Panc1 (cell line): ENCODE measurements at regions not wholly inside any gene's neighbourhood (a gene's known extent, or its start where the extent isn't known, plus 50 kb on each side); places are given as distances from the start of the nearest gene placed in this dataset.

Experiments
- ATAC-seq: fragments of 200-7000 bp; cut with Tn5 transposase; 2 replicates; pipeline ENCODE4 v1.9.1; 2020; ENCODE audit warnings: mild to moderate bottlenecking, moderate library complexity
- BruUV-seq: library from RNA; stranded (reverse); fragments of 400-500 nt; replicated peaks from 2 replicates; lab custom pipeline; 2021; lab: Mats Ljungman, UMichigan
- CTCF ChIA-PET: fragments of 300-600 bp; sonication (Branson Sonifier 250); formaldehyde crosslinking; loops from one replicate; lab custom pipeline; 2022; ENCODE audit warnings: antibody characterized with exemption; lab: Charles Lee
- POLR2A ChIA-PET: fragments of 300-600 bp; sonication (Branson Sonifier 250); formaldehyde crosslinking; loops from one replicate; lab custom pipeline; 2022; ENCODE audit warnings: antibody characterized with exemption; lab: Charles Lee
- DNase-seq: peaks from one replicate; pipeline ENCODE4 v3.0.0-alpha.2; 2010; ENCODE audit warnings: low read depth, low spot score
- H3K27ac ChIP-seq: 2 replicates; pipeline ENCODE4 v1.5.1; 2011; ENCODE audit warnings: mild to moderate bottlenecking, low read length, inconsistent platforms
- H3K27me3 ChIP-seq: fragments of 200-500 bp; sonication (Bioruptor generic); 2 replicates; pipeline ENCODE4 v1.6.0; 2014; ENCODE audit warnings: low read length, inconsistent platforms; ENCODE audit not compliant: control insufficient read depth, insufficient read depth
- H3K36me3 ChIP-seq: fragments of 200-500 bp; sonication (Bioruptor generic); 2 replicates; pipeline ENCODE4 v1.5.1; 2014; ENCODE audit warnings: inconsistent platforms, mild to moderate bottlenecking, low read length, moderate library complexity; ENCODE audit not compliant: control insufficient read depth, insufficient read depth
- H3K4me1 ChIP-seq: 2 replicates; pipeline ENCODE4 v1.5.1; 2011; ENCODE audit warnings: inconsistent platforms, mild to moderate bottlenecking, low read length, moderate library complexity; ENCODE audit not compliant: control insufficient read depth, insufficient read depth
- H3K4me3 ChIP-seq, 2 experiments: 2 replicates each; pipeline ENCODE4 v1.5.1; 2011 to 2012; ENCODE audit warnings: low read depth in 2 of 2, low read length in 2 of 2, mild to moderate bottlenecking in 2 of 2, inconsistent platforms in 1 of 2, moderate library complexity in 1 of 2
- H3K9me3 ChIP-seq: fragments of 200-500 bp; sonication (Bioruptor generic); 2 replicates; pipeline ENCODE4 v1.5.1; 2014; ENCODE audit warnings: low read depth, mild to moderate bottlenecking, inconsistent platforms, low read length, moderate library complexity; ENCODE audit not compliant: control insufficient read depth, insufficient read depth
- CTCF ChIP-seq: fragments of 450-650 bp; IDR thresholded peaks from 2 replicates; pipeline ENCODE4 v1.5.1; 2017; ENCODE audit warnings: mild to moderate bottlenecking
- POLR2AphosphoS5 ChIP-seq: IDR thresholded peaks from 2 replicates; pipeline ENCODE4 v1.6.1; 2012; ENCODE audit warnings: mild to moderate bottlenecking, low read depth, low read length, moderate library complexity
- REST ChIP-seq, 2 experiments: IDR thresholded peaks; 2 replicates each; pipeline ENCODE4 v1.6.1; 2011 to 2012; ENCODE audit warnings: low read depth in 2 of 2, control low read depth in 1 of 2, low read length in 1 of 2, mild to moderate bottlenecking in 1 of 2, moderate library complexity in 1 of 2; ENCODE audit not compliant: insufficient read depth in 1 of 2
- SIN3A ChIP-seq: IDR thresholded peaks from 2 replicates; pipeline ENCODE4 v1.6.1; 2012; ENCODE audit warnings: low read depth, mild to moderate bottlenecking, low read length, moderate library complexity, borderline replicate concordance; ENCODE audit not compliant: insufficient read depth
- TCF7L2 ChIP-seq: IDR thresholded peaks from 2 replicates; pipeline ENCODE4 v1.6.1; 2011; ENCODE audit warnings: mild to moderate bottlenecking, low read depth, low read length, inconsistent platforms
- in situ Hi-C: cut with HindIII; loops from 2 replicates; pipeline ENCODE4 v1.10.0; 2016; ENCODE audit warnings: low sequenced_read_pairs, low pct_unique_long_range_greater_than_20kb
- intact Hi-C: fragments of 100-400 bp; cut with micrococcal nuclease; formaldehyde crosslinking; loops from one replicate; pipeline ENCODE4 v1.10.0; 2022; ENCODE audit not compliant: unreplicated experiment

- no peak for ATAC-seq
- Histone ChIP-seq H3K36me3 (no peaks in the 10 kb centered on the region), H3K4me1 (no peaks in the 10 kb centered on the region), H3K27ac (no peak overlapping the region), H3K27me3 (no peaks in the 10 kb centered on the region), H3K9me3 (no peaks in the 10 kb centered on the region), H3K4me3 (no peak overlapping the region)
- ChIA-PET CTCF (no interaction called here), POLR2A (no interaction called here)
- in situ Hi-C loops = no loop called here
- BruUV-seq = no TSS peak
- no peak for DNase-seq
- intact Hi-C loops = no loop called here
- TF ChIP-seq CTCF = no peak
- no peak for TF ChIP-seq REST (IDR thresholded peaks at IDR 0.05; ENCODE audit: insufficient read depth in 1 of 2, low read depth in 2 of 2, low read length in 1 of 2)
- no peak for TF ChIP-seq POLR2AphosphoS5
- no peak for TF ChIP-seq SIN3A
- TF ChIP-seq TCF7L2 = no peak
Observed at GRCh38 chr21:23531444-23531843, 2075.8 kb downstream of the MRPL39 start.

GRCh38 chr21:23524685-23525084 lies 2082.6 kb downstream of the MRPL39 start:
- BruUV-seq = no TSS peak
- ATAC-seq (no peak), DNase-seq (no peak)
- H3K27me3 ChIP-seq = no peaks in the 10 kb centered on the region
- H3K4me3 ChIP-seq = no peak overlapping the region
- intact Hi-C loops (no loop called here), in situ Hi-C loops (no loop called here)
- TF ChIP-seq SIN3A (no peak), TCF7L2 (no peak), CTCF (no peak), REST (IDR thresholded peaks at IDR 0.05; ENCODE audit: insufficient read depth in 1 of 2, low read depth in 2 of 2, low read length in 1 of 2) (no peak), POLR2AphosphoS5 (no peak)
- POLR2A ChIA-PET = no interaction called here
- CTCF ChIA-PET = no interaction called here
- H3K4me1 ChIP-seq = no peaks in the 10 kb centered on the region
- no peaks in the 10 kb centered on the region for H3K36me3 ChIP-seq
- H3K9me3 ChIP-seq = no peaks in the 10 kb centered on the region
- no peak overlapping the region for H3K27ac ChIP-seq
